HEK293 (cell line): ENCODE measurements at regions not wholly inside any gene's neighbourhood (a gene's known extent, or its start where the extent isn't known, plus 50 kb on each side); places are given as distances from the start of the nearest gene placed in this dataset.

Source experiments
- CTCF ChIA-PET: fragments of 350-600 bp; formaldehyde crosslinking; extraction: SDS; loops from one replicate; lab custom pipeline; 2021; ENCODE audit warnings: antibody characterized with exemption; lab: Yijun Ruan, JAX
- POLR2A ChIA-PET: fragments of 300-600 bp; formaldehyde crosslinking; extraction: SDS; loops from one replicate; lab custom pipeline; 2020; ENCODE audit warnings: antibody characterized with exemption, inconsistent platforms; lab: Yijun Ruan, JAX
- H3K27ac ChIP-seq: fragments of 200-500 bp; sonication (Bioruptor generic); 2 replicates; pipeline ENCODE4 v1.5.1; 2014; ENCODE audit warnings: low read depth, low read length, control low read depth, inconsistent platforms; ENCODE audit errors: extremely low read depth
- H3K36me3 ChIP-seq, 2 experiments: fragments of 200-500 bp in 1 of 2; sonication (Bioruptor generic) in 1 of 2; 1 replicate in 1 of 2; 2 replicates in 1 of 2; pipeline ENCODE4 v1.5.1; 2014 to 2017; ENCODE audit warnings: inconsistent platforms in 2 of 2, low read length in 2 of 2; ENCODE audit not compliant: control insufficient read depth in 2 of 2, insufficient read depth in 1 of 2
- H3K4me1 ChIP-seq: fragments of 200-500 bp; sonication (Bioruptor generic); 2 replicates; pipeline ENCODE4 v1.5.1; 2014; ENCODE audit warnings: mild to moderate bottlenecking, low read length, inconsistent platforms; ENCODE audit not compliant: control insufficient read depth, insufficient read depth
- H3K4me3 ChIP-seq: 2 replicates; pipeline ENCODE4 v1.5.1; 2011; ENCODE audit warnings: low read depth, mild to moderate bottlenecking, control low read depth, low read length, moderate library complexity
- H3K9me3 ChIP-seq: fragments of 200-500 bp; sonication (Bioruptor generic); 2 replicates; pipeline ENCODE4 v1.5.1; 2014; ENCODE audit warnings: low read depth, low read length, inconsistent platforms; ENCODE audit not compliant: control insufficient read depth, insufficient read depth
- ATF2 ChIP-seq: fragments of 450-650 bp; formaldehyde crosslinking; IDR thresholded peaks from 2 replicates; pipeline ENCODE4 v1.5.1; 2016; ENCODE audit warnings: missing biosample characterization, missing genetic modification characterization, low read depth
- BCL6B ChIP-seq: fragments of 450-650 bp; formaldehyde crosslinking; IDR thresholded peaks from 2 replicates; pipeline ENCODE4 v1.5.1; 2017; ENCODE audit warnings: missing biosample characterization, missing genetic modification characterization
- KLF1 ChIP-seq: fragments of 450-650 bp; formaldehyde crosslinking; IDR thresholded peaks from 2 replicates; pipeline ENCODE4 v1.5.1; 2016; ENCODE audit warnings: missing biosample characterization, missing genetic modification characterization
- SCRT2 ChIP-seq: fragments of 450-650 bp; formaldehyde crosslinking; IDR thresholded peaks from 2 replicates; pipeline ENCODE4 v1.5.1; 2016; ENCODE audit warnings: missing biosample characterization, missing genetic modification characterization
- SETDB1 ChIP-seq: IDR thresholded peaks from one replicate; pipeline ENCODE4 v1.6.1; 2017; ENCODE audit warnings: mild to moderate bottlenecking, low read length, moderate library complexity, mixed read lengths; ENCODE audit not compliant: insufficient read length
- TCF7L2 ChIP-seq: IDR thresholded peaks from 2 replicates; pipeline ENCODE4 v1.6.1; 2011; ENCODE audit warnings: low read depth, mild to moderate bottlenecking, inconsistent platforms, low read length, moderate library complexity, borderline replicate concordance
- YY2 ChIP-seq: fragments of 450-650 bp; formaldehyde crosslinking; IDR thresholded peaks from 2 replicates; pipeline ENCODE4 v1.5.1; 2016; ENCODE audit warnings: missing biosample characterization, missing genetic modification characterization
- ZNF112 ChIP-seq: fragments of 450-650 bp; formaldehyde crosslinking; IDR thresholded peaks from 2 replicates; pipeline ENCODE4 v1.5.0; 2017; ENCODE audit warnings: missing biosample characterization, missing genetic modification characterization
- ZNF157 ChIP-seq: fragments of 450-650 bp; formaldehyde crosslinking; IDR thresholded peaks from 2 replicates; pipeline ENCODE4 v1.5.1; 2016; ENCODE audit warnings: missing biosample characterization, missing genetic modification characterization
- ZNF16 ChIP-seq: fragments of 450-650 bp; formaldehyde crosslinking; IDR thresholded peaks from 2 replicates; pipeline ENCODE4 v1.5.1; 2016; ENCODE audit warnings: low read depth, missing biosample characterization, missing genetic modification characterization
- ZNF2 ChIP-seq: fragments of 450-650 bp; formaldehyde crosslinking; IDR thresholded peaks from 2 replicates; pipeline ENCODE4 v1.5.1; 2016; ENCODE audit warnings: missing biosample characterization, missing genetic modification characterization
- ZNF214 ChIP-seq: fragments of 450-650 bp; formaldehyde crosslinking; IDR thresholded peaks from 2 replicates; pipeline ENCODE4 v1.5.1; 2017; ENCODE audit warnings: missing biosample characterization, mild to moderate bottlenecking, missing genetic modification characterization, borderline replicate concordance
- ZNF221 ChIP-seq: fragments of 450-650 bp; formaldehyde crosslinking; IDR thresholded peaks from 2 replicates; pipeline ENCODE4 v1.5.1; 2017; ENCODE audit warnings: missing biosample characterization, missing genetic modification characterization, borderline replicate concordance
- ZNF274 ChIP-seq, 2 experiments: fragments of 200-500 bp in 1 of 2; fragments of 450-650 bp in 1 of 2; sonication (Bioruptor generic) in 1 of 2; formaldehyde crosslinking in 1 of 2; IDR thresholded peaks; 2 replicates each; pipeline versions ENCODE4 v1.5.1 to v1.6.1; 2014 to 2016; ENCODE audit warnings: borderline replicate concordance in 1 of 2, inconsistent platforms in 1 of 2, low read length in 1 of 2, missing biosample characterization in 1 of 2, missing genetic modification characterization in 1 of 2
- ZNF341 ChIP-seq: fragments of 450-650 bp; formaldehyde crosslinking; IDR thresholded peaks from 2 replicates; pipeline ENCODE4; 2016; ENCODE audit warnings: low read depth, missing biosample characterization, missing genetic modification characterization
- ZNF394 ChIP-seq: fragments of 450-650 bp; formaldehyde crosslinking; IDR thresholded peaks from 2 replicates; pipeline ENCODE4 v1.5.1; 2016; ENCODE audit warnings: missing biosample characterization, missing genetic modification characterization, mild to moderate bottlenecking, moderate library complexity, borderline replicate concordance
- ZNF433 ChIP-seq: fragments of 450-650 bp; formaldehyde crosslinking; IDR thresholded peaks from 2 replicates; pipeline ENCODE4 v1.5.1; 2016; ENCODE audit warnings: missing biosample characterization, missing genetic modification characterization, low read depth
- ZNF473 ChIP-seq: fragments of 450-650 bp; formaldehyde crosslinking; IDR thresholded peaks from 2 replicates; pipeline ENCODE4 v1.5.1; 2017; ENCODE audit warnings: missing biosample characterization, missing genetic modification characterization
- ZNF488 ChIP-seq: fragments of 450-650 bp; formaldehyde crosslinking; IDR thresholded peaks from 2 replicates; pipeline ENCODE4 v1.5.1; 2016; ENCODE audit warnings: missing biosample characterization, missing genetic modification characterization
- ZNF510 ChIP-seq: fragments of 450-650 bp; formaldehyde crosslinking; IDR thresholded peaks from 2 replicates; pipeline ENCODE4 v1.5.1; 2018; ENCODE audit warnings: mild to moderate bottlenecking, missing genetic modification characterization, missing biosample characterization; ENCODE audit not compliant: insufficient replicate concordance
- ZNF521 ChIP-seq: fragments of 450-650 bp; formaldehyde crosslinking; IDR thresholded peaks from 2 replicates; pipeline ENCODE4 v1.5.1; 2017; ENCODE audit warnings: missing biosample characterization, mild to moderate bottlenecking, missing genetic modification characterization
- ZNF544 ChIP-seq: fragments of 450-650 bp; formaldehyde crosslinking; IDR thresholded peaks from 2 replicates; pipeline ENCODE4 v1.5.0; 2017; ENCODE audit warnings: missing biosample characterization, missing genetic modification characterization
- ZNF610 ChIP-seq: fragments of 450-650 bp; formaldehyde crosslinking; IDR thresholded peaks from 2 replicates; pipeline ENCODE4 v1.5.1; 2016; ENCODE audit warnings: missing biosample characterization, missing genetic modification characterization, borderline replicate concordance
- ZNF621 ChIP-seq: fragments of 450-650 bp; formaldehyde crosslinking; IDR thresholded peaks from 2 replicates; pipeline ENCODE4 v1.5.1; 2017; ENCODE audit warnings: missing biosample characterization, missing genetic modification characterization
- ZNF654 ChIP-seq: fragments of 450-650 bp; formaldehyde crosslinking; IDR thresholded peaks from 2 replicates; pipeline ENCODE4 v1.5.1; 2016; ENCODE audit warnings: low read depth, missing biosample characterization, missing genetic modification characterization
- ZNF658 ChIP-seq: fragments of 450-650 bp; formaldehyde crosslinking; IDR thresholded peaks from 2 replicates; pipeline ENCODE4; 2016; ENCODE audit warnings: missing biosample characterization, missing genetic modification characterization
- ZNF660 ChIP-seq: fragments of 450-650 bp; IDR thresholded peaks from 2 replicates; pipeline ENCODE4 v1.5.1; 2018; ENCODE audit warnings: missing biosample characterization, mild to moderate bottlenecking, missing genetic modification characterization
- ZNF747 ChIP-seq: fragments of 450-650 bp; formaldehyde crosslinking; IDR thresholded peaks from 2 replicates; pipeline ENCODE4 v1.5.1; 2016; ENCODE audit warnings: missing biosample characterization, missing genetic modification characterization
- ZSCAN16 ChIP-seq: fragments of 450-650 bp; formaldehyde crosslinking; IDR thresholded peaks from 2 replicates; pipeline ENCODE4 v1.5.1; 2016; ENCODE audit warnings: missing biosample characterization, missing genetic modification characterization
- TF ChIP-seq, protein P1 (sequence below): fragments of 450-650 bp; formaldehyde crosslinking; IDR thresholded peaks from 2 replicates; pipeline ENCODE4 v1.5.1; 2017; ENCODE audit warnings: missing biosample characterization, missing genetic modification characterization
- TF ChIP-seq, protein P2 (sequence below): fragments of 450-650 bp; formaldehyde crosslinking; IDR thresholded peaks from 2 replicates; pipeline ENCODE4 v1.5.1; 2016; ENCODE audit warnings: missing biosample characterization, missing genetic modification characterization

- H3K9me3 ChIP-seq, result no peaks in the 10 kb centered on the region
- H3K27ac ChIP-seq, result no peak overlapping the region
- H3K36me3 ChIP-seq, result no peaks in the 10 kb centered on the region
- ChIA-PET POLR2A (no interaction called here), CTCF (no interaction called here)
- H3K4me3 ChIP-seq, result no peak overlapping the region
- peaks cover 6% of the 10 kb centered on the region for H3K4me1 ChIP-seq
- TF ChIP-seq ZNF221 (no peak), ZNF510 (tag by site-specific recombination) (no peak), ZNF394 (no peak), ZNF16 (tag by site-specific recombination) (no peak), SCRT2 (tag by site-specific recombination) (no peak), ATF2 (tag by site-specific recombination) (no peak), TCF7L2 (no peak), ZNF488 (tag by site-specific recombination) (no peak), ZNF660 (tag by site-specific recombination) (no peak), ZNF610 (tag by site-specific recombination) (no peak), BCL6B (no peak), ZNF747 (no peak), ZNF214 (no peak), ZNF658 (tag by site-specific recombination) (no peak), ZNF2 (tag by site-specific recombination) (no peak), ZNF157 (tag by site-specific recombination) (no peak), ZNF341 (no peak), ZNF654 (tag by site-specific recombination) (no peak), ZNF112 (tag by site-specific recombination) (no peak), ZNF433 (tag by site-specific recombination) (no peak), KLF1 (tag by site-specific recombination) (no peak), ZNF274 (IDR thresholded peaks at IDR 0.05; ENCODE audit: low read length) (no peak), ZNF274 (tag by site-specific recombination; IDR thresholded peaks at IDR 0.05; ENCODE audit: borderline replicate concordance) (no peak), ZNF621 (no peak), ZNF544 (no peak), YY2 (tag by site-specific recombination) (no peak), ZNF521 (tag by site-specific recombination) (no peak), SETDB1 (no peak), ZSCAN16 (no peak), ZNF473 (tag by site-specific recombination) (no peak)
- TF ChIP-seq, protein P1, sequence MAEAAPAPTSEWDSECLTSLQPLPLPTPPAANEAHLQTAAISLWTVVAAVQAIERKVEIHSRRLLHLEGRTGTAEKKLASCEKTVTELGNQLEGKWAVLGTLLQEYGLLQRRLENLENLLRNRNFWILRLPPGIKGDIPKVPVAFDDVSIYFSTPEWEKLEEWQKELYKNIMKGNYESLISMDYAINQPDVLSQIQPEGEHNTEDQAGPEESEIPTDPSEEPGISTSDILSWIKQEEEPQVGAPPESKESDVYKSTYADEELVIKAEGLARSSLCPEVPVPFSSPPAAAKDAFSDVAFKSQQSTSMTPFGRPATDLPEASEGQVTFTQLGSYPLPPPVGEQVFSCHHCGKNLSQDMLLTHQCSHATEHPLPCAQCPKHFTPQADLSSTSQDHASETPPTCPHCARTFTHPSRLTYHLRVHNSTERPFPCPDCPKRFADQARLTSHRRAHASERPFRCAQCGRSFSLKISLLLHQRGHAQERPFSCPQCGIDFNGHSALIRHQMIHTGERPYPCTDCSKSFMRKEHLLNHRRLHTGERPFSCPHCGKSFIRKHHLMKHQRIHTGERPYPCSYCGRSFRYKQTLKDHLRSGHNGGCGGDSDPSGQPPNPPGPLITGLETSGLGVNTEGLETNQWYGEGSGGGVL, result no peak
- TF ChIP-seq, protein P2, sequence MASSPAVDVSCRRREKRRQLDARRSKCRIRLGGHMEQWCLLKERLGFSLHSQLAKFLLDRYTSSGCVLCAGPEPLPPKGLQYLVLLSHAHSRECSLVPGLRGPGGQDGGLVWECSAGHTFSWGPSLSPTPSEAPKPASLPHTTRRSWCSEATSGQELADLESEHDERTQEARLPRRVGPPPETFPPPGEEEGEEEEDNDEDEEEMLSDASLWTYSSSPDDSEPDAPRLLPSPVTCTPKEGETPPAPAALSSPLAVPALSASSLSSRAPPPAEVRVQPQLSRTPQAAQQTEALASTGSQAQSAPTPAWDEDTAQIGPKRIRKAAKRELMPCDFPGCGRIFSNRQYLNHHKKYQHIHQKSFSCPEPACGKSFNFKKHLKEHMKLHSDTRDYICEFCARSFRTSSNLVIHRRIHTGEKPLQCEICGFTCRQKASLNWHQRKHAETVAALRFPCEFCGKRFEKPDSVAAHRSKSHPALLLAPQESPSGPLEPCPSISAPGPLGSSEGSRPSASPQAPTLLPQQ (tag by site-specific recombination), result no peak
Observed at GRCh38 chr1:79264975-79265818, 258.7 kb upstream of the ADGRL4 start.
